H1 (cell line): ENCODE measurements at regions not wholly inside any gene's neighbourhood (a gene's known extent, or its start where the extent isn't known, plus 50 kb on each side); places are given as distances from the start of the nearest gene placed in this dataset.

Source experiments
- MAFK ChIP-seq: IDR thresholded peaks from 2 replicates; pipeline ENCODE4 v1.6.1; 2012; ENCODE audit warnings: low read depth, mild to moderate bottlenecking, improper control_type of control experiment, low read length

DNA sequence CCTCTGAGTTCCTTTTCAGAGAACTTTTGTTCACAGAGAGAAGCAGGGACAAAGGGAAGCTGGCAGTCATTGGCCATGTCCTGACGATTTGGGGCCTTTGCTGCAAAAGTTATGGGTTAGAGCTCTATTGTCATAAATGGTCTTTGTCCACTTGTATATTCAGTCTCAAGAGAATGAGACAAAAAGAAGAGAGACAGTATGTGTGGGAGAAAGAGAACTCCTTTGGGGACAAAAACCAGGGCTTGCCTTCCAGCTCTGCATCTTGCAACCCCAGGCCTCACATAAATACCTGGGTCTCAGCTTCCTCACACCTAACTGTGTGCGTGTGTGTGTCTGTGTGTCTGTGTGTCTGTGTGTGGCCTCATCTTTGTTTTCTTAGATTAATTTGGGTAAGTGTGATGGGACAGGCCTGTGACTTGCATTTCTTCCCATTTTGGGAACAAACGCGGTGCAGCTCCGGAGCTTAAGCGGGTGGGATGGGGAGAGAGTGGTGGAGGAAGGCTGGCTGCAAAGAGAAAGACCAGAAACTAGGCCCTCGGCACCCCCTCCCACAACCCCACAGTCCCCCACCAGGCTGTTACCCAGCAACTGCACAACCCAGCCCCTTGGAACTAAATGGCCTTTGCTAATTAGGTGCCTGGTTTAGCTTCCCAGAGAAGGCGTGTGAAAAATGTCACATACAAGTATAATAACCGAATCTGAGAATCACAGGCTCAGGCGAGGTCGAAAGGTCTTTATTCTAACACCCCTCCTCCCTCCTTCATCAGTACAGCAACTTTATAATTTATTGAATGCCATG, 376.9 kb downstream of the CDK5RAP2 start (continued):
- no peak for TF ChIP-seq MAFK
